ENCODE measurements at regions not wholly inside any gene's neighbourhood (a gene's known extent, or its start where the extent isn't known, plus 50 kb on each side); places are given as distances from the start of the nearest gene placed in this dataset.

DNA sequence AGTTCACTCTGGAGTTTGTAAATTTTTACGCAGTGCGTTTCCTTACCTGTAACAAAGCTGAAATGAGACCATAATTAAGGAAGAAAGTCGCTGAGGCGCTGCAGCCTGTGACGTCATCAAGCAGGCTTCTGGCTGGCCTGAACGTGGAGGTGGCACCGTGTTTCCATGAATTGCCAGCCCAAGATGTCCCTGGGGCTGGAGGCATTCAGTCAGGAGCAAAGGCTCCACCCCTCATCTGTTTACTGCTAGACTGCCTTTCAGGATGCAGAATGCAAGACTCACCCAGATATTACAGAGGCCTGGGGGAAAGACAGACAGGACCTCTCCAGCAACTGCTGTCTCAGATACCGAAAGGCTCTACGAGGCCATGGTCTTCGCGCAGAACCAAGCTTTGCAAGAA lies 424.6 kb downstream of the TSHZ3 start:
- H3K4me3 ChIP-seq (ENCODE audit: low read depth, low read length), result no peak overlapping the region
- DNase-seq (ENCODE audit: low read depth), result no peak

DNA sequence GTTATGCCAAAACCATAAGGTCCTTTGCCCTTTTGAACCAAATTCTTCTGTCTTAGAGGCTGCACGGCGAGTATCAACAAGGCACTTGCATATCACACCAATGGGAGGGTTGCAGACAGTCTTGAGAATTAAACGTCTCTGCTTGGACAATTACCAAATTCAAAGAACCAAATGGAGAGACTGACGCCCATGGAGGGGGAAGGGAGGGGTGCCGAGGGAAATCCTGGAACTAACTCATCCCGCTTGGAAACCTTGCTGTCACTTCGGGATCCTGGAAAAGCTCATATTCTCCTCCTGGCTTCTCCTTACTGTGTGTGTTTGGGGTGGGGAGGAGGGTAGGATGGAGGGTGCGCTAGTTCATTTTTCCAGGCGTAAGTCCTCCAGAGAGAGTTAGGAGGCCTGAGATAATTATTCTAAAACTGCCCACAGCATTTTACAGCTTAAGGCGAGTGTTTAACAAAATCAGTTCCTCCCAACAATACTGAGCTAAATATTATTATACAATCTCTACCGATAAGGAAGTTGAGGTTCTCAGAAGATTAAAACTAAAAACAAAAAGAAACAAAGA lies 425.1 kb downstream of the TSHZ3 start:
- H3K4me3 ChIP-seq (ENCODE audit: low read depth, low read length), result no peak overlapping the region
- DNase-seq (ENCODE audit: low read depth), result no peak

DNA sequence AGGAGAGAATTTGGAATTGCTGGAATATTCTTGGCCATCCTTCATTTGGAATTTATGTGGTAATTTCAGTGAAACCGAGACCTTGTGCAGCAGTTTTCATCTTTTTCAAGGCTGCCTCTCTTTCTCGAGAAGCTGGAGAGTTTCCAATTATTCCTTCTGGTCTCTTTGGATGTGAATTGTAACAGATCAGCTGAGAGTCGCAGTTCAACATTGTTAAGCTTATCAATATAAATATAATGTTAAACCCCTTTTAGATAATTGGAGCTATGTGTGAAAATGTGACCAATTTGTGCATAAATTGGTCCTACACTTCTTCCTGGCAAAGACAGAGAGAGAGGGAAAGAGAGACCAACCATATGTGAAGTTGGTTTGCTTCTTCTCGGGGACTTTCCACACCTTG lies 425.6 kb downstream of the TSHZ3 start:
- H3K4me3 ChIP-seq (ENCODE audit: low read depth, low read length), result no peak overlapping the region
- DNase-seq (ENCODE audit: low read depth), result no peak

DNA sequence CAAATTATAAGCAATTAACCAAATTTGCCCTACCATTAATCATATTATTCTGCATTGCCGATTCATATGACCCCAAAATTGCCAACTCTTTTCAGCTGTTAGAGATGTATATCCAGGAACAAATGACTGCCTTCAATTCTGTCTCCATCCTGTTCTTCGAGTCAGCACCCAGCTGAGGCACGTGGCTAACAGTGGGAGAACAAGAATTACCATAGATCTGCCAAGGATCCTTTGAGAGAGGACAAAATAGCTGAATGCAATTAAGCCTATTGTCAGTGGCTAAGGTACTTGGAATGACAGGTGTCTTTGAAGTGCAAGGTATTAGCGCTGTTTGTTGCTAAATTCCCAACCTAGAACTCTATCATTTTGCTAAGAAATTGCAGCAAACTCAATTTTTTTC lies 426.1 kb downstream of the TSHZ3 start:
- H3K4me3 ChIP-seq (ENCODE audit: low read depth, low read length), result no peak overlapping the region
- no peak for DNase-seq (ENCODE audit: low read depth)

DNA sequence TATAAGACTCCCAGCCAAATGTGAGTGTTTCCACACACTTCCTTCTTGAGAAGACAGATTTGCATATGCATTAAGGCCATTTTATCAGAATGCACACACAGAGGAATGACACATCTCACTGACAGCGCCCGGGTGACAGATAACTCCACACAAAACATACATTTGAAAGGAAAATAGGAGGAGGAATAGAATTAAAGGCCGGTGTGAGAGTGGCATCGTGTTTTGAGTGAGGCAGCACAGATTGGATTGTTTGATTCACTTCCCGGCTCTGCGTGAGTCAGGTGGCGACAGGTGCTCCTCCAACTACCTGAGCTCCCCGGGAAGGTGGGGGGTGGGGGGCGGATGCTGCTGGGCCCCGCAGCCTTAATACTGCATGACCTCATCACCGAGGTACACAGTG lies 429.0 kb downstream of the TSHZ3 start:
- no peak overlapping the region for H3K4me3 ChIP-seq (ENCODE audit: low read depth, low read length)
- DNase-seq (ENCODE audit: low read depth), result no peak

DNA sequence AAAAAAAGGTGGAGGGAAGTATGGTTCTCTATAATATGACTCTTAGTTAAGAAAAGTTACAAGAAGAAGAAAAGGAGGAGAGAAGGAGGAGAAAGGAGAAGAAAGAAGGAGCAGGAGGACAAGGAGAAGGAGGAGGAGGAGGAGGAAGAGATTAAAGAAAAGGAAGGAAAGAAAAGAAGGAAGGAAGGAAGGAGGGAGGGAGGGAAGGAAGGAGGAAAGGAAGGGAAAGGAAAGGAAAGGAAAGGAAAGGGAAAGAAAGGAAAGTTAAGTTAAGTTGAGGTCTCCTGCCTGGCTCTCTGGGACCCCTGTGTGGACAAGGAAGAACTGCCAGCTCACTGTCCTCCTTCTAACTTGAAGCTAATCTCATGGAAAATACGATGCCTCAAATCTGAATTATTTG lies 429.5 kb downstream of the TSHZ3 start:
- no peak overlapping the region for H3K4me3 ChIP-seq (ENCODE audit: low read depth, low read length)
- no peak for DNase-seq (ENCODE audit: low read depth)

DNA sequence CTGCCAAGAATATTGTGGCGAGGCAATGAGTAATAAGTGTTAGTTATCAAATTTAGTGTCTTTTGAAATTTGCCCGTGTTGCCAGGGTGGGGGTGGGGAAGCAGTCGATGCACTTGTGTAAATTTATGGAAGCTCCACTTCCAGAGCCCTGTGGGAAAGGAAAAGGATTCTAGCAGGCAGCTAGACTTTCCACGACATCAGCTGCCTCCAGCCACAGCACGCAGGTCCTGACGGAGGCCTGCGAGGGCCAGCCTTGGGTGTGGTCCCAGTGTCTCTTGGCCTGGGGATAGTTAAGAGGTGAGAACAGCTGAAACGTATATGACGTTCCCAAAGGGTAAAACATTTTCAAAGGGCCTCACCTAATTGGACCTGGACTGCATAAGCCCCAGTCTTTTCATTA lies 433.0 kb downstream of the TSHZ3 start:
- no peak for DNase-seq (ENCODE audit: low read depth)
- H3K4me3 ChIP-seq (ENCODE audit: low read depth, low read length), result no peak overlapping the region

DNA sequence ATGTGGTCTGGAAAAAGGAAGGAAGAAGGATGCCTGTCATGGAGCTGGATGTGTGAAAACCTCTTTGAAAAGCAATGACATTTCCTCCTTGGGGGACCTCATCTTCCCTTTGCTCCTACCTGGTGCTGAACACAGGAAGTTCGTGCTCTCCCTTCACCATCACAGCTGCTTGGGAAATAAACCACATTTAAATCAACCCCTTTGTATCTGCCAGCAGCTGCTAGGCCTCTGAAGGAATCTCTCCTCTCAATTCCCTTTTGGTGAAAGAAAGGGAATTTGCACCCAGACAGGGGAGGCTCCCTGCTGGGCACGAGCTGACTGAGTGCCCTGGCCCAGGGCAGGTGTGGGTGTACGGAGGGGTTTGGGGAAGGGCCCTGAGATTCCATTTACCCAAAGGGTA lies 437.7 kb downstream of the TSHZ3 start:
- H3K4me3 ChIP-seq (ENCODE audit: low read depth, low read length), result no peak overlapping the region
- no peak for DNase-seq (ENCODE audit: low read depth)

DNA sequence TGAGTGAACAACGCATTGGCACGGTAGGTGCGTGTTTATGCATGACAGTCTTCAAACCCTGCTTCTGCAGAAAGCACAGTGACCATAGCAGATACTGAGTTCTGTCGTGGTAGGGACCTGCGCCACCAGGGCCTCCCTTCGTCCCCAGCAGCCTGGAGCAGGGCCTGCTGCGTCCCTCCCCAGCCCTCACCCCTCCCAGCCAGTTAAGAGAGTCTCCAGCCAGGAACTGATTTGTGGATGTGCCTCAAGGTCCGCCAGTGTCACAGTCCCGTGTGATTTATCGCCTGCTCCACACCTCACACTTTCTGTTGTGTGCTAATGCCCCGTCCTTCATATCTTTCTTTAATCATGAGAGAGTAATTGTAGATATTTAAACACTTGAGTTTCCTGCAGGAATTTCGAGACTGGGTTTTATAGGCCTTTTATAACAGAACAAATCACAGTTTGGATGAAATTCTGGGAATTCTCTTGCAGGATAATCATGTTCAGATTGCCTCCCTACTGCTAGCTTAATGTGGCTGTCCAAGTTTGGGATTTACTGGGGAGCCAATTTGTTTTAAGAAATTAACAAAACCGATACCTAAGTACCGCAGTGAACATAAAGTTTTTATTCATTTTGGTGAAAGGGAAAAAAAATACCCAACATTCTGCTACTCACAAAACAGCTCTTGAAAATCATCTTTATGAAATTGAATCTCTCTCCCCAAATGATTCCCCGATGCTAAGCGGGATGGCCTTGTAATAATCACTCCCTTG lies 438.6 kb downstream of the TSHZ3 start:
- no peak for DNase-seq (ENCODE audit: low read depth)
- no peak overlapping the region for H3K4me3 ChIP-seq (ENCODE audit: low read depth, low read length)

DNA sequence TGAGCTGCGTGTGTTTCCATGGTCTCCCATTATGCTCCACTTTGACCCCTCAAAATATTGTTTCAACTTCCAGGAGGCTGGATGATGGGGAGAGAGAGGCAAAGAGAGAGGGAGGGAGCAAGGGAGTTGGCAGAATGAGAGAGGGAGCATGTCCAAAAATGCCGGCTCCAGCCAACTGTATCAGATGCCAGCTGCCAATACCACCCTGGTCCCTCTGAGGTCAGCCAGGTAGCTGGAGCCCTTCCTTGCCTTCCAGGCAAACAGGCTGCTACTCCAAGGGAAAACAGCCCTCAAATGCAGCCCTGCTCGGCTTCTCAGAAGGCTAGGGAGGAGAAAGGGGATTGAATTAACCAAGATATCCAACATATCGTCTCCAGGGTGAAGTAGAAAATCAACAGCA lies 440.0 kb downstream of the TSHZ3 start:
- H3K4me3 ChIP-seq (ENCODE audit: low read depth, low read length), result no peak overlapping the region
- DNase-seq (ENCODE audit: low read depth), result no peak

DNA sequence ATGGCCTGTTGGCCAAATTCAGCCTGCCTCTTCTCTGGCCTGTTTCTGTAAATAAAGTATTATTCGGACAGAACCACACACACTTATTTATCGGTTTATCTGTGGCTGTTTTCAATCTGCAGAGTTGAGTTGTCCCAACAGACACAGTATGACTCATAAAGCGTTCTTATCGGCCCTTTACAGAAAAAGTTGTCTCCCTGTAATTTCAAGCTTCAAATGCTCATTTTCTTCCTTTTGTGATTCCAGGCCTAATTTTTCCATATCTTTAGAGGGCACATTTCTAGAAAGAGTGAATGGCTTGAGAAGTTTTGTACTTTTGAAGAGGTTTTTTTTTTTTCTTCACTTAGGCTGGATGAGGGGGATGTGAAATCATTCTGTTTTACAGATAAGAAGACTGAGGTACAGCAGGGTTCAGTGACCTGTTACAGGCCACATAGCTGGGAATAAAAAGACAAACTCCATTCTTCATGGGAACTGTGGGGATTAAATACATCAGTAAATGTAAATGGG lies 440.9 kb downstream of the TSHZ3 start:
- no peak overlapping the region for H3K4me3 ChIP-seq (ENCODE audit: low read depth, low read length)
- DNase-seq (ENCODE audit: low read depth), result no peak

DNA sequence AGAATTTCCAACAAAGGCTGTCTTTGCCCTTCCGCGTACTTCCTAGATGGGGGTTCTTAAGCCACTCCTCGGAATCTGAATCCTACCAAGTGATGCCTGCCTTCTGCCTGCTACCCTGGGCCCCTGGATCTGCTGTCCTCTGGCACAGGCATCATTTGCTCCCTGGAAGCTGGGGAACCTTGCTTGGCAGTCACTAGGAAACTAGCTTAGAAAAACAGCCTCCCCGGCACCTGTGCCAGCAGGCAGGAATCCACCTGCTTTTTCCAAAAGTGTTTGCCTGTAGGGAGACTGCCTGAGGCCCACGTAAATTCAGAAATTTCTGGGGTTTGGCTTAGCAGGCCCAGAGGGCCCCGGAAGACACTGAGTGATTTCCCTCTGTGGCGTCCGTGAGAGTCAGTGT lies 442.4 kb downstream of the TSHZ3 start:
- no peak for DNase-seq (ENCODE audit: low read depth)

DNA sequence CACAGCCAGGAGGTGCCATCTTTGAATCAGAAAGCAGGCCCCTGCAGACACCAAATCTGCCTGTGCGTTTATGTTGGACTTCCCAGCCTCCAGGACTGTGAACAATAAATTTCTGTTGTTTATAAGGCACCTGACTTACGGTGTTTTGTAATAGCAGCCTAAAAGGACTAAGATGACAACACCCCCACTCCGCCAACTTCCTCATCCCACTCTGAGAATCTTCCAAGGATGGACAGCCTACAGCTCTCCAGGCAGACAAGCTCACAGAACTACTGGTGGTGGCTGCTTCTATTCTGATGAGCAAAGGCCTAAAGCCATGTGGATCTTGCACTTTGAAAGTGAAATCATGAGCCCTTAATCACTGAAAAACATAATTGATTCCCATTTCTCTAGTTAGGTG lies 449.2 kb downstream of the TSHZ3 start:
- no peak overlapping the region for H3K4me3 ChIP-seq (ENCODE audit: low read depth, low read length)
- no peak for DNase-seq (ENCODE audit: low read depth)

More for the DNA sequence above, 442.4 kb downstream of the TSHZ3 start:
- no peak overlapping the region for H3K4me3 ChIP-seq (ENCODE audit: low read depth, low read length)

DNA sequence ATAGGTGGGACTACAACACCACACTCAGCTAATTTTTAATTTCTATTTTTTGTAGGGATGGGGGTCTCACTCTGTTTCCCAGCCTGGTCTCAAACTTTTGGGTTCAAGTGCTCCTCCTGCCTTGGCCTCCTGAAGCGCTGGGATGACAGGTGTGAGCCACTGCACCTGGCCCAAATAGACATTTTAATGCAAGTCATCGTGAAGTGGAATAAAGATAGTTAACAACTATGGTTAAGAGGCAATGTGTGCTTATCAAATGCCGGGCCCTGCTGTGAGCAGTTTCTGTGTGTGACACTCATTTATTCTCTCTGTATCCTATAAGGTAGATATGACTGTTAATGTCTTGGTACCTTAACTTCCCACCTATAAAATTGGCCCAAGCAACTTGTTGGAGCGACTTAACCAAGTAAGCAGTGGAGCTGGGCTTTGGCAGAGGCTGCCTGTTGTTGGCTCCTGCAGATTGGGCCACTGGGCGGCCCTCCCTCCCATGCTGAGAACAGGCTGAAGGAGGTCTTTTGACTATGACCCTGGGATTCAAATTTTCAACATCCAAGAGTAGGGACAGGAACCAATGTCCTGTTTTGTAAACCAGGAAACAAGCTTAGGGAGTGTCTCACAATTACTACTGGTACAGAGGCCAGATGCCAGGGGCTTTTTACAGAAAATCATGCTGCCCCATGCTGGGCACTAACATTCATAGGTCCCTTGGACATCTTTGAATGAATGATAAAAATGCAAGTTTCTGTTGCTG lies 450.7 kb downstream of the TSHZ3 start:
- H3K4me3 ChIP-seq (ENCODE audit: low read depth, low read length), result no peak overlapping the region
- no peak for DNase-seq (ENCODE audit: low read depth)

DNA sequence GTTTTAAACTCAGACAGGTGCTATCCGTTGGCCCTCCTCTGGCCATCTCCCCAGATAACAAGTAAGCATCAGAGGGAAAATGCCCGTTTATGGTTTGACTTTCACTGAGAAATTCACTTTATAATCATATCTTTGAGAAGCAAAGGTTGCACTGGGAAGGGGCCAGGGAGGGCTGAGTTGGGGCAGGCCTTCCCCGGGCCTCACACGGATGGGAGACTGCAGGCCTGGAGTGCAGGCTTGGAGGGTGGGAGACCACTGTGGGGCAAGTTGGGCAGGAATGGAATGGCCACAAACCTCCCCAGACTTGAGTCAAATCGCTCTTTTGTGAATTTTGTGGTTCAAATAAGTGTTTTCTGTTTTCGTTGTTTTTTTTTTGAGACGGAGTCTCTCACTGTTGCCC lies 451.7 kb downstream of the TSHZ3 start:
- H3K4me3 ChIP-seq (ENCODE audit: low read depth, low read length), result no peak overlapping the region
- no peak for DNase-seq (ENCODE audit: low read depth)

DNA sequence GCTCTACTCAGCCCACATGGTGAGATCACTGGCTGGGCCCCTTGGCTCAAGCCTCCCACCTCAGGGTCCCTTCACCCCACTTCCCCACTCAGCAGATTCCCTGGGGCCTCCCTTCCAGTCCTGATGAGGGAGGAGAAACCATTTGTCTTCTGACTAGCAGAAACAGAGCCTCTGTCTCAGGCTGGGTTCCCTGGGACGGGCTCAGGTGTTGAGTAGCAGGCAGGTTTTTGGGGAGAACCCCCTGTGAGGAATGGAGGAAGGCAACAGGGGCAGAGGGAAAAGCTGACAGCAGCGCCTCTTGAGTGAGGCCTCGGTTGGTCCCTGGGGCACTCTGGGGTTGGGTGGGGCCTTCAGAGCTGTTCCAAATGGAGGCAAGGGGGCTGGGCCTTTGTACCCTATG lies 452.2 kb downstream of the TSHZ3 start:
- H3K4me3 ChIP-seq (ENCODE audit: low read depth, low read length), result no peak overlapping the region
- DNase-seq (ENCODE audit: low read depth), result no peak

DNA sequence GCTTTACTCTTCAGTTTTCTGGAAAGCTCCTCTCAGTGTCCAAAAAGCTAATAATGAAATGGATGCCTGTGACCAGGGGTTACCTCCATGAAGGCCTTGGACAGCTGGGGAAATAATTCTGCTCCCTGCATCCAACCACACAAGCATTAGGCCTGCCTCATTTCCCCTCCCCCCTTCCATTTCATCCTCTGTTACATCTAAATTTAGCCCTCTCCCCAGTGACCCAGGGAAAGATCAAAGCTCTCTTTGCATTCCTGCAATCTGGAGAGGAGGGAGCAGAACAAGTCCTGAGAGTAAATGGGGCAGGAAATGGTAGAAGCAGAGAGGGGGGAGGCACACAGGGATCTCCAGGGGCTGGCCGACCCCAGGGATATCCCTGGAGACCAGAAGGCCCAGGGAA lies 452.7 kb downstream of the TSHZ3 start:
- no peak for DNase-seq (ENCODE audit: low read depth)
- no peak overlapping the region for H3K4me3 ChIP-seq (ENCODE audit: low read depth, low read length)

DNA sequence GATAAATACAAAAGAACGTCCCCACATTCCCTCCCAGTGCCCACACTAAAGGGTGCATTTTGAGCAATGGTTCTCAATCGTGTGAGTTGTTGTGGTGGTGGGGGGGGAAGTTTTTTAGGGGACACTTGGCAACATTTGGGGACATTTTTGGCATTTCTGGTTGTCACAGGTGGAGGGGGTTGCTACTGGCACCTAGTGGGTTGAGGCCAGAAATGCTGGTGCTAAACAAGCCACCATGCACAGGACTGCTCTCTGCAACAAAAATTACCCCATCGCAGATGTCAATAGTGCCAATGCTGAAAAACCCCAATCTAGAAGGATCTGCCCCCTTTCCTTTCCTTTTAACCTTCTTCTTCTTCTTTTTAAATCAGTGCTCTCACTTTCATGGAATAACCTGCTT lies 453.3 kb downstream of the TSHZ3 start:
- DNase-seq (ENCODE audit: low read depth), result no peak
- H3K4me3 ChIP-seq (ENCODE audit: low read depth, low read length), result no peak overlapping the region

DNA sequence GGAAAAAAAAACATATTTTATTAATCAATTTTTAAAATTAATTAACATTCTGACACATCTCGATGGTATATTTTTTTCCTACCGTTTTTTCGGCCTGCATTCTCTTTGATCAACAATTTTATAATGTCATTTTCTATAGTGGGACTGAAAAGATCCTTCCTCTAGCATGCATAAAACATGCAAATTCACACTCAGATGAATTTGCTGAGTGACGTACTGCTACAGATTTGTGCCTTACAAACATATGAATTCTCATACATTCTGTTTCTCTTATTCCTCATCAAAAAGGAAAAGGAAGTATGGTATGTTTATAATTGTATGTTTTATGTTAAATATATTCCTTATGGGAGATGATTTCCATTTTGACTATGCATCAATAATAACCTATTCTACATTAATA lies 458.2 kb downstream of the TSHZ3 start:
- no peak for DNase-seq (ENCODE audit: low read depth)
- H3K4me3 ChIP-seq (ENCODE audit: low read depth, low read length), result no peak overlapping the region

DNA sequence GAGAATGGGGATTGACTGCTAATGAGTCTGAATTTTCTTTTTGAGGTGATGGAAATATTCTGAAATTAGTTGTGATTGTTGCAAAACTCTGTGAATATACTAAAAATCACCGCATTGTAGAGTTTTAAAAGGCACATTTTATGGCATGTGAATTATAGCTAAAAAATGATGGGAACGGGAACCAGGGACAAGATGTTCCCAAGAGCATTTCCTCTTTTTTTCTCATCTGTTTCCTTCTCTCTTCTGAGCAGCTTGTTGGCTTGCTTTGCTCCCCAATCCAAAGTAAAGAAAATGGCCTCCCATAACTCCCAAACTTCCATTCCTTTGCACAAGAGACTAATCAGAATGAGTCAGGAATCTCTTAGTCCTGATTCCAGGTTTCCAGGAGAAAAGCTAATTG lies 459.2 kb downstream of the TSHZ3 start:
- H3K4me3 ChIP-seq (ENCODE audit: low read depth, low read length), result no peak overlapping the region
- DNase-seq (ENCODE audit: low read depth), result no peak

DNA sequence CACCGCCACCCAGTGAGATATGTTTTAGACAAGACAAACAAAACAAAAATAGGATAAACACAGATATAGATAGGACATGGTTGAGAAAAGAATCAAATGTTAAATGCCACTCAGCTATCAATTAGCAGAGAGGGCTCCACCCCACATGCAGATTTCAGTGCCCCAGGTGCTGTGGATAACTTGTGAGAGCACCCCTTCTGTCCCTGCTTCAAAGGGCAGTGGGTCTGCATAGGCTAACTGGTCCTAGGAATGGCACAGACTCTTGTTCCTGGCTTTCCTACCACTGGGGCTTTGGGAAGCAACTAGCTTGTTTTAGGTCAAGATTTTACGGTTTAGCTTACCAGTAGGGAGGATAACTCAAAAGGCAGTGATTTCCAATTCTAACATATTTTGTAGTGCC lies 460.3 kb downstream of the TSHZ3 start:
- DNase-seq (ENCODE audit: low read depth), result no peak

More for the DNA sequence above, 460.3 kb downstream of the TSHZ3 start:
- no peak overlapping the region for H3K4me3 ChIP-seq (ENCODE audit: low read depth, low read length)
